HCT116 (cell line): ENCODE measurements at regions not wholly inside any gene's neighbourhood (a gene's known extent, or its start where the extent isn't known, plus 50 kb on each side); places are given as distances from the start of the nearest gene placed in this dataset.

Experiments used
- ATF3 ChIP-seq: IDR thresholded peaks from 2 replicates; pipeline ENCODE4 v1.6.1; 2012
- CEBPB ChIP-seq: IDR thresholded peaks from 2 replicates; pipeline ENCODE4 v1.6.1; 2012; ENCODE audit warnings: low read depth
- JUND ChIP-seq: IDR thresholded peaks from 2 replicates; pipeline ENCODE4 v1.6.1; 2012
- POLR2A ChIP-seq: IDR thresholded peaks from 2 replicates; pipeline ENCODE4 v1.7.0; 2011; ENCODE audit warnings: borderline replicate concordance; ENCODE audit not compliant: insufficient read depth, insufficient read length; ENCODE audit errors: extremely low read depth
- YY1 ChIP-seq: IDR thresholded peaks from 2 replicates; pipeline ENCODE4 v1.6.1; 2011; ENCODE audit warnings: low read length, low read depth, moderate library complexity, mild to moderate bottlenecking; ENCODE audit not compliant: insufficient replicate concordance; ENCODE audit errors: extremely low read depth
- ZFX ChIP-seq: fragments of 450-650 bp; IDR thresholded peaks from 2 replicates; pipeline ENCODE4 v1.6.1; 2017
- TF ChIP-seq, protein P1 (sequence below), 3 experiments: fragments of 200-600 bp in 1 of 3; sonication (generic) in 1 of 3; IDR thresholded peaks in 2 of 3; conservative IDR thresholded peaks in 1 of 3; 2 replicates each; pipeline ENCODE4 v1.5.1; 2012 to 2017; ENCODE audit warnings: low read depth in 2 of 3, low read length in 2 of 3, antibody characterized with exemption in 1 of 3, borderline replicate concordance in 1 of 3, control low read depth in 1 of 3, mild to moderate bottlenecking in 1 of 3, mixed read lengths in 1 of 3, mixed run types in 1 of 3, moderate library complexity in 1 of 3; ENCODE audit not compliant: insufficient read depth in 1 of 3
- TF ChIP-seq, protein P2 (sequence below): IDR thresholded peaks from 2 replicates; pipeline ENCODE4 v1.6.1; 2012; ENCODE audit warnings: low read depth
- TF ChIP-seq, protein P3 (sequence below): IDR thresholded peaks from 2 replicates; pipeline ENCODE4 v1.6.1; 2012

DNA sequence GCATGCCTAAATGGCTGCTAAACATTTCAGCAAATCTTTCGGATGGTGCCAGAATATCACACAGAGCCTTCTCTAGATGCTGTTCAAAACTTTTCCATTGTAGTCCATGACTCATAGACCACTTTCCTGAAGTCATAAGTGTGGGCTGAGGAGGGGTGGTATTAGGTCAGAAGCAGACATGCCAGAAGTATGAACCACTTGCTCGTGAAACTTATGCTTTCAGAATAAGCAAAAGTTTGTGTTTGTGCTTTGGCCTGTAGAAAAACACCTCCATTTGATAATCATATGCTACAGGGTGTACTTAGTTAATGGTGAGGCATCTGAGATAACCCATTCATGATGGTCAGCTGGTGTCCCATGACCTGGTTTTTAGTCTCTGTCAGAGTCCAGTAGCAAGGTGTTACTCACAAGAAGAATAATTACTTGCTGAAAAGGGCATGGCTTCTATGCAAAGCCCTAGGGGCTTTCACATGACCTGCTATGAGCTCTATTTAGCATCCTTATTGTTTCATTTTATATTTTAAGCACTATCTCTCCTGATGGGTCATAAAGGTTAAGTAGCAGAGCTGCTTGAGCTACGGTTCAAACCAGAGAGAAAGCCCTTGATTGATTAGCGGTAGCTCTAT, 183.1 kb upstream of the IVNS1ABP start:
- TF ChIP-seq, protein P1, sequence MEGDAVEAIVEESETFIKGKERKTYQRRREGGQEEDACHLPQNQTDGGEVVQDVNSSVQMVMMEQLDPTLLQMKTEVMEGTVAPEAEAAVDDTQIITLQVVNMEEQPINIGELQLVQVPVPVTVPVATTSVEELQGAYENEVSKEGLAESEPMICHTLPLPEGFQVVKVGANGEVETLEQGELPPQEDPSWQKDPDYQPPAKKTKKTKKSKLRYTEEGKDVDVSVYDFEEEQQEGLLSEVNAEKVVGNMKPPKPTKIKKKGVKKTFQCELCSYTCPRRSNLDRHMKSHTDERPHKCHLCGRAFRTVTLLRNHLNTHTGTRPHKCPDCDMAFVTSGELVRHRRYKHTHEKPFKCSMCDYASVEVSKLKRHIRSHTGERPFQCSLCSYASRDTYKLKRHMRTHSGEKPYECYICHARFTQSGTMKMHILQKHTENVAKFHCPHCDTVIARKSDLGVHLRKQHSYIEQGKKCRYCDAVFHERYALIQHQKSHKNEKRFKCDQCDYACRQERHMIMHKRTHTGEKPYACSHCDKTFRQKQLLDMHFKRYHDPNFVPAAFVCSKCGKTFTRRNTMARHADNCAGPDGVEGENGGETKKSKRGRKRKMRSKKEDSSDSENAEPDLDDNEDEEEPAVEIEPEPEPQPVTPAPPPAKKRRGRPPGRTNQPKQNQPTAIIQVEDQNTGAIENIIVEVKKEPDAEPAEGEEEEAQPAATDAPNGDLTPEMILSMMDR (IDR thresholded peaks at IDR 0.05 in 2 of 3, conservative IDR thresholded peaks at IDR 0.05 in 1 of 3; ENCODE audit: borderline replicate concordance in 1 of 3, insufficient read depth in 1 of 3, low read depth in 2 of 3, low read length in 2 of 3) = no peak
- TF ChIP-seq, protein P2, sequence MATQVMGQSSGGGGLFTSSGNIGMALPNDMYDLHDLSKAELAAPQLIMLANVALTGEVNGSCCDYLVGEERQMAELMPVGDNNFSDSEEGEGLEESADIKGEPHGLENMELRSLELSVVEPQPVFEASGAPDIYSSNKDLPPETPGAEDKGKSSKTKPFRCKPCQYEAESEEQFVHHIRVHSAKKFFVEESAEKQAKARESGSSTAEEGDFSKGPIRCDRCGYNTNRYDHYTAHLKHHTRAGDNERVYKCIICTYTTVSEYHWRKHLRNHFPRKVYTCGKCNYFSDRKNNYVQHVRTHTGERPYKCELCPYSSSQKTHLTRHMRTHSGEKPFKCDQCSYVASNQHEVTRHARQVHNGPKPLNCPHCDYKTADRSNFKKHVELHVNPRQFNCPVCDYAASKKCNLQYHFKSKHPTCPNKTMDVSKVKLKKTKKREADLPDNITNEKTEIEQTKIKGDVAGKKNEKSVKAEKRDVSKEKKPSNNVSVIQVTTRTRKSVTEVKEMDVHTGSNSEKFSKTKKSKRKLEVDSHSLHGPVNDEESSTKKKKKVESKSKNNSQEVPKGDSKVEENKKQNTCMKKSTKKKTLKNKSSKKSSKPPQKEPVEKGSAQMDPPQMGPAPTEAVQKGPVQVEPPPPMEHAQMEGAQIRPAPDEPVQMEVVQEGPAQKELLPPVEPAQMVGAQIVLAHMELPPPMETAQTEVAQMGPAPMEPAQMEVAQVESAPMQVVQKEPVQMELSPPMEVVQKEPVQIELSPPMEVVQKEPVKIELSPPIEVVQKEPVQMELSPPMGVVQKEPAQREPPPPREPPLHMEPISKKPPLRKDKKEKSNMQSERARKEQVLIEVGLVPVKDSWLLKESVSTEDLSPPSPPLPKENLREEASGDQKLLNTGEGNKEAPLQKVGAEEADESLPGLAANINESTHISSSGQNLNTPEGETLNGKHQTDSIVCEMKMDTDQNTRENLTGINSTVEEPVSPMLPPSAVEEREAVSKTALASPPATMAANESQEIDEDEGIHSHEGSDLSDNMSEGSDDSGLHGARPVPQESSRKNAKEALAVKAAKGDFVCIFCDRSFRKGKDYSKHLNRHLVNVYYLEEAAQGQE = no peak
- no peak for TF ChIP-seq ATF3
- TF ChIP-seq, protein P3, sequence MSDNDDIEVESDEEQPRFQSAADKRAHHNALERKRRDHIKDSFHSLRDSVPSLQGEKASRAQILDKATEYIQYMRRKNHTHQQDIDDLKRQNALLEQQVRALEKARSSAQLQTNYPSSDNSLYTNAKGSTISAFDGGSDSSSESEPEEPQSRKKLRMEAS = no peak
- TF ChIP-seq CEBPB = no peak
- TF ChIP-seq YY1 = no peak
- TF ChIP-seq ZFX = no peak
- no peak for TF ChIP-seq POLR2A
- no peak for TF ChIP-seq JUND
